GM23338 (cell line): ENCODE measurements at regions not wholly inside any gene's neighbourhood (a gene's known extent, or its start where the extent isn't known, plus 50 kb on each side); places are given as distances from the start of the nearest gene placed in this dataset.

Experiments used
- ATAC-seq: fragments of 200-7000 bp; cut with Tn5 transposase; 3 replicates; pipeline ENCODE4 v1.9.1; 2020
- DNase-seq: peaks from one replicate; pipeline ENCODE4 v3.0.0-alpha.2; 2015; ENCODE audit warnings: low spot score
- H2AFZ ChIP-seq: fragments of 200-600 bp; sonication (generic); 2 replicates; pipeline ENCODE4 v1.8.0; 2016; ENCODE audit warnings: antibody characterized with exemption, mild to moderate bottlenecking, moderate library complexity
- H3F3A ChIP-seq: fragments of 200-600 bp; sonication (generic); replicated peaks from 2 replicates; pipeline ENCODE4 v1.8.0; 2017; ENCODE audit warnings: antibody characterized with exemption, mixed run types, low read depth
- H3K27ac ChIP-seq: fragments of 200-600 bp; sonication (generic); 2 replicates; pipeline ENCODE4 v1.6.1; 2016; ENCODE audit warnings: low read depth
- H3K27me3 ChIP-seq: fragments of 200-600 bp; sonication (generic); 2 replicates; pipeline ENCODE4 v1.8.0; 2016; ENCODE audit warnings: mild to moderate bottlenecking, mixed run types, moderate library complexity; ENCODE audit not compliant: insufficient read depth
- H3K36me3 ChIP-seq: fragments of 200-600 bp; sonication (generic); 2 replicates; pipeline ENCODE4 v1.8.0; 2016; ENCODE audit warnings: mild to moderate bottlenecking; ENCODE audit not compliant: insufficient read depth
- H3K4me1 ChIP-seq: fragments of 200-600 bp; sonication (generic); 2 replicates; pipeline ENCODE4 v1.8.0; 2016; ENCODE audit warnings: mild to moderate bottlenecking, moderate library complexity; ENCODE audit not compliant: insufficient read depth
- H3K4me2 ChIP-seq: fragments of 200-600 bp; sonication (generic); 2 replicates; pipeline ENCODE4 v1.7.1; 2017; ENCODE audit warnings: mixed run types
- H3K4me3 ChIP-seq: fragments of 200-600 bp; sonication (generic); 2 replicates; pipeline ENCODE4 v1.6.1; 2016; ENCODE audit warnings: mixed run types
- H3K79me2 ChIP-seq: fragments of 200-600 bp; sonication (generic); replicated peaks from 2 replicates; pipeline ENCODE4 v1.8.0; 2017; ENCODE audit warnings: mild to moderate bottlenecking; ENCODE audit not compliant: insufficient read depth
- H3K9me2 ChIP-seq: fragments of 200-600 bp; sonication (generic); 2 replicates; pipeline ENCODE4 v1.8.0; 2017; ENCODE audit not compliant: insufficient read depth
- H4K20me1 ChIP-seq: fragments of 200-600 bp; sonication (generic); replicated peaks from 2 replicates; pipeline ENCODE4 v1.8.0; 2017; ENCODE audit warnings: mild to moderate bottlenecking; ENCODE audit not compliant: insufficient read depth
- H3K27ac Mint-ChIP-seq: 2 replicates; pipeline ENCODE4 v1.8.0; 2020; ENCODE audit warnings: inconsistent platforms, mild to moderate bottlenecking, moderate library complexity, mixed read lengths
- H3K27me3 Mint-ChIP-seq: 3 replicates; pipeline ENCODE4 v1.8.0; 2022; ENCODE audit warnings: low read depth, mild to moderate bottlenecking, moderate library complexity, mixed read lengths, inconsistent platforms; ENCODE audit not compliant: insufficient read depth, poor library complexity
- H3K36me3 Mint-ChIP-seq: 3 replicates; pipeline ENCODE4 v1.8.0; 2021; ENCODE audit warnings: low read depth, mild to moderate bottlenecking, inconsistent platforms, moderate library complexity, mixed read lengths
- H3K4me1 Mint-ChIP-seq: 3 replicates; pipeline ENCODE4 v1.8.0; 2020; ENCODE audit warnings: mild to moderate bottlenecking, inconsistent platforms, mixed read lengths
- H3K4me3 Mint-ChIP-seq: 3 replicates; pipeline ENCODE4 v1.8.0; 2021; ENCODE audit warnings: moderate library complexity, mild to moderate bottlenecking, inconsistent platforms, mixed read lengths
- H3K9me3 Mint-ChIP-seq: 3 replicates; pipeline ENCODE4 v1.8.0; 2020; ENCODE audit warnings: moderate library complexity, mild to moderate bottlenecking, inconsistent platforms, mixed read lengths
- CREB1 ChIP-seq: fragments of 250-450 bp; sonication (Bioruptor Pico); IDR thresholded peaks from 2 replicates; pipeline ENCODE4 v1.5.0; 2020; ENCODE audit warnings: low read depth, mild to moderate bottlenecking, moderate library complexity
- EZH2 ChIP-seq: fragments of 200-600 bp; sonication (generic); IDR thresholded peaks from one replicate; pipeline ENCODE4 v1.8.0; 2017; ENCODE audit warnings: antibody characterized with exemption, mild to moderate bottlenecking, low read depth; ENCODE audit not compliant: unreplicated experiment
- EZH2phosphoT487 ChIP-seq: fragments of 200-600 bp; sonication (generic); IDR thresholded peaks from one replicate; pipeline ENCODE4 v1.8.1; 2018; ENCODE audit warnings: antibody characterized with exemption; ENCODE audit not compliant: unreplicated experiment
- JUNB ChIP-seq: IDR thresholded peaks from one replicate; pipeline ENCODE4 v1.6.1; 2016; ENCODE audit warnings: antibody characterized with exemption; ENCODE audit not compliant: unreplicated experiment
- NANOG ChIP-seq: IDR thresholded peaks from 2 replicates; pipeline ENCODE4 v1.6.1; 2016; ENCODE audit warnings: antibody characterized with exemption, borderline replicate concordance
- POLR2AphosphoS5 ChIP-seq: IDR thresholded peaks from 2 replicates; pipeline ENCODE4 v1.6.1; 2016; ENCODE audit warnings: antibody characterized with exemption, low read depth
- STAT1 ChIP-seq: IDR thresholded peaks from one replicate; pipeline ENCODE4 v1.6.1; 2016; ENCODE audit warnings: antibody characterized with exemption; ENCODE audit not compliant: unreplicated experiment
- ZNF114 ChIP-seq: fragments of 250-450 bp; sonication (Bioruptor Pico); IDR thresholded peaks from 2 replicates; pipeline ENCODE4 v1.5.0; 2020; ENCODE audit warnings: mild to moderate bottlenecking, moderate library complexity
- ZNF331 ChIP-seq: fragments of 250-450 bp; sonication (Bioruptor Pico); IDR thresholded peaks from 2 replicates; pipeline ENCODE4 v1.5.0; 2020; ENCODE audit warnings: low read depth, mild to moderate bottlenecking, moderate library complexity
- TF ChIP-seq, protein P1 (sequence below): IDR thresholded peaks from 2 replicates; pipeline ENCODE4 v1.6.1; 2016; ENCODE audit warnings: antibody characterized with exemption
- TF ChIP-seq, protein P2 (sequence below): fragments of 250-450 bp; sonication (Bioruptor Pico); IDR thresholded peaks from 2 replicates; pipeline ENCODE4 v1.5.0; 2020; ENCODE audit warnings: mild to moderate bottlenecking, moderate library complexity
- TF ChIP-seq, protein P3 (sequence below): IDR thresholded peaks from one replicate; pipeline ENCODE4 v1.6.1; 2018; ENCODE audit warnings: antibody characterized with exemption; ENCODE audit not compliant: unreplicated experiment
- TF ChIP-seq, protein P4 (sequence below), 2 experiments: fragments of 200-600 bp in 1 of 2; sonication (generic) in 1 of 2; conservative IDR thresholded peaks; 2 replicates each; pipeline versions ENCODE4 v1.5.1 to v1.6.1; 2016 to 2017; ENCODE audit warnings: antibody characterized with exemption in 2 of 2, low read depth in 2 of 2, mild to moderate bottlenecking in 2 of 2, moderate library complexity in 1 of 2

DNA sequence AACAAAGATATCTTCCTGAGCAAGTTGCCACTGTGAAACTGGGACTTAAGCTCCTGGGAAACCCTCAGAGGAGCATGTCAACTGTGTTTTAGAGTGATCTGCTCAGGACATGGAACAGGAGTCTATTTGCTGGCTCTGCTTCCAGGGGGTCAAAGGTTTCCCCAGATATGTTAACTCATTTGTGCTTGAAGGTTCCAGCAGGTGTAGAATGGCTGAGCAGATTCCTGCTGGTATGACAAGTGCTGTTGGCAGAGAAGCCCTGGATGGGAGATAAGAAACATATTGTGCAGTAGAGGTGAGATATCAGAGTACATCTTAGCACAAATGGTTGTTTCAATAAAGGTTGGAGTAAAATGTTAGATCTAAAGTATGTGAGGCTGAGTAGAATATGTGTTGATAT lies 282.7 kb upstream of the DACH1 start:
- Histone ChIP-seq H3K27me3 (no peaks in the 10 kb centered on the region), H3K4me2 (no peak overlapping the region), H2AFZ (no peak overlapping the region; the same call in 1 of the 2 replicates), H3K79me2 (no peaks in the 10 kb centered on the region), H3K27ac (no peak overlapping the region), H3K4me1 (peaks cover 13% of the 10 kb centered on the region), H4K20me1 (no peaks in the 10 kb centered on the region), H3F3A (no peaks in the 10 kb centered on the region), H3K36me3 (no peaks in the 10 kb centered on the region), H3K4me3 (no peak overlapping the region), H3K9me2 (peaks cover 24% of the 10 kb centered on the region; the same call in 1 of the 2 replicates)
- DNase-seq (no peak), ATAC-seq (no peak)
- peaks cover 29% of the 10 kb centered on the region for H3K4me1 Mint-ChIP-seq
- no peaks in the 10 kb centered on the region for H3K9me3 Mint-ChIP-seq
- H3K27me3 Mint-ChIP-seq, result no peaks in the 10 kb centered on the region
- no peak overlapping the region for H3K27ac Mint-ChIP-seq
- TF ChIP-seq EZH2 (no peak), NANOG (no peak), ZNF331 (no peak), CREB1 (CRISPR knock-in tag) (no peak), POLR2AphosphoS5 (no peak), STAT1 (no peak), JUNB (no peak), ZNF114 (CRISPR knock-in tag) (no peak), EZH2phosphoT487 (no peak)
- TF ChIP-seq, protein P1, sequence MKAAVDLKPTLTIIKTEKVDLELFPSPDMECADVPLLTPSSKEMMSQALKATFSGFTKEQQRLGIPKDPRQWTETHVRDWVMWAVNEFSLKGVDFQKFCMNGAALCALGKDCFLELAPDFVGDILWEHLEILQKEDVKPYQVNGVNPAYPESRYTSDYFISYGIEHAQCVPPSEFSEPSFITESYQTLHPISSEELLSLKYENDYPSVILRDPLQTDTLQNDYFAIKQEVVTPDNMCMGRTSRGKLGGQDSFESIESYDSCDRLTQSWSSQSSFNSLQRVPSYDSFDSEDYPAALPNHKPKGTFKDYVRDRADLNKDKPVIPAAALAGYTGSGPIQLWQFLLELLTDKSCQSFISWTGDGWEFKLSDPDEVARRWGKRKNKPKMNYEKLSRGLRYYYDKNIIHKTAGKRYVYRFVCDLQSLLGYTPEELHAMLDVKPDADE, result no peak
- TF ChIP-seq, protein P2, sequence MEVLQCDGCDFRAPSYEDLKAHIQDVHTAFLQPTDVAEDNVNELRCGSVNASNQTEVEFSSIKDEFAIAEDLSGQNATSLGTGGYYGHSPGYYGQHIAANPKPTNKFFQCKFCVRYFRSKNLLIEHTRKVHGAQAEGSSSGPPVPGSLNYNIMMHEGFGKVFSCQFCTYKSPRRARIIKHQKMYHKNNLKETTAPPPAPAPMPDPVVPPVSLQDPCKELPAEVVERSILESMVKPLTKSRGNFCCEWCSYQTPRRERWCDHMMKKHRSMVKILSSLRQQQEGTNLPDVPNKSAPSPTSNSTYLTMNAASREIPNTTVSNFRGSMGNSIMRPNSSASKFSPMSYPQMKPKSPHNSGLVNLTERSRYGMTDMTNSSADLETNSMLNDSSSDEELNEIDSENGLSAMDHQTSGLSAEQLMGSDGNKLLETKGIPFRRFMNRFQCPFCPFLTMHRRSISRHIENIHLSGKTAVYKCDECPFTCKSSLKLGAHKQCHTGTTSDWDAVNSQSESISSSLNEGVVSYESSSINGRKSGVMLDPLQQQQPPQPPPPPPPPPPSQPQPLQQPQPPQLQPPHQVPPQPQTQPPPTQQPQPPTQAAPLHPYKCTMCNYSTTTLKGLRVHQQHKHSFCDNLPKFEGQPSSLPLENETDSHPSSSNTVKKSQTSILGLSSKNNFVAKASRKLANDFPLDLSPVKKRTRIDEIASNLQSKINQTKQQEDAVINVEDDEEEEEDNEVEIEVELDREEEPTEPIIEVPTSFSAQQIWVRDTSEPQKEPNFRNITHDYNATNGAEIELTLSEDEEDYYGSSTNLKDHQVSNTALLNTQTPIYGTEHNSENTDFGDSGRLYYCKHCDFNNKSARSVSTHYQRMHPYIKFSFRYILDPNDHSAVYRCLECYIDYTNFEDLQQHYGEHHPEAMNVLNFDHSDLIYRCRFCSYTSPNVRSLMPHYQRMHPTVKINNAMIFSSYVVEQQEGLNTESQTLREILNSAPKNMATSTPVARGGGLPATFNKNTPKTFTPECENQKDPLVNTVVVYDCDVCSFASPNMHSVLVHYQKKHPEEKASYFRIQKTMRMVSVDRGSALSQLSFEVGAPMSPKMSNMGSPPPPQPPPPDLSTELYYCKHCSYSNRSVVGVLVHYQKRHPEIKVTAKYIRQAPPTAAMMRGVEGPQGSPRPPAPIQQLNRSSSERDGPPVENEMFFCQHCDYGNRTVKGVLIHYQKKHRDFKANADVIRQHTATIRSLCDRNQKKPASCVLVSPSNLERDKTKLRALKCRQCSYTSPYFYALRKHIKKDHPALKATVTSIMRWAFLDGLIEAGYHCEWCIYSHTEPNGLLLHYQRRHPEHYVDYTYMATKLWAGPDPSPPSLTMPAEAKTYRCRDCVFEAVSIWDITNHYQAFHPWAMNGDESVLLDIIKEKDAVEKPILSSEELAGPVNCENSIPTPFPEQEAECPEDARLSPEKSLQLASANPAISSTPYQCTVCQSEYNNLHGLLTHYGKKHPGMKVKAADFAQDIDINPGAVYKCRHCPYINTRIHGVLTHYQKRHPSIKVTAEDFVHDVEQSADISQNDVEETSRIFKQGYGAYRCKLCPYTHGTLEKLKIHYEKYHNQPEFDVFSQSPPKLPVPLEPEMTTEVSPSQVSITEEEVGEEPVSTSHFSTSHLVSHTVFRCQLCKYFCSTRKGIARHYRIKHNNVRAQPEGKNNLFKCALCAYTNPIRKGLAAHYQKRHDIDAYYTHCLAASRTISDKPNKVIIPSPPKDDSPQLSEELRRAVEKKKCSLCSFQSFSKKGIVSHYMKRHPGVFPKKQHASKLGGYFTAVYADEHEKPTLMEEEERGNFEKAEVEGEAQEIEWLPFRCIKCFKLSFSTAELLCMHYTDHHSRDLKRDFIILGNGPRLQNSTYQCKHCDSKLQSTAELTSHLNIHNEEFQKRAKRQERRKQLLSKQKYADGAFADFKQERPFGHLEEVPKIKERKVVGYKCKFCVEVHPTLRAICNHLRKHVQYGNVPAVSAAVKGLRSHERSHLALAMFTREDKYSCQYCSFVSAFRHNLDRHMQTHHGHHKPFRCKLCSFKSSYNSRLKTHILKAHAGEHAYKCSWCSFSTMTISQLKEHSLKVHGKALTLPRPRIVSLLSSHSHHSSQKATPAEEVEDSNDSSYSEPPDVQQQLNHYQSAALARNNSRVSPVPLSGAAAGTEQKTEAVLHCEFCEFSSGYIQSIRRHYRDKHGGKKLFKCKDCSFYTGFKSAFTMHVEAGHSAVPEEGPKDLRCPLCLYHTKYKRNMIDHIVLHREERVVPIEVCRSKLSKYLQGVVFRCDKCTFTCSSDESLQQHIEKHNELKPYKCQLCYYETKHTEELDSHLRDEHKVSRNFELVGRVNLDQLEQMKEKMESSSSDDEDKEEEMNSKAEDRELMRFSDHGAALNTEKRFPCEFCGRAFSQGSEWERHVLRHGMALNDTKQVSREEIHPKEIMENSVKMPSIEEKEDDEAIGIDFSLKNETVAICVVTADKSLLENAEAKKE, result no peak
- TF ChIP-seq, protein P3, sequence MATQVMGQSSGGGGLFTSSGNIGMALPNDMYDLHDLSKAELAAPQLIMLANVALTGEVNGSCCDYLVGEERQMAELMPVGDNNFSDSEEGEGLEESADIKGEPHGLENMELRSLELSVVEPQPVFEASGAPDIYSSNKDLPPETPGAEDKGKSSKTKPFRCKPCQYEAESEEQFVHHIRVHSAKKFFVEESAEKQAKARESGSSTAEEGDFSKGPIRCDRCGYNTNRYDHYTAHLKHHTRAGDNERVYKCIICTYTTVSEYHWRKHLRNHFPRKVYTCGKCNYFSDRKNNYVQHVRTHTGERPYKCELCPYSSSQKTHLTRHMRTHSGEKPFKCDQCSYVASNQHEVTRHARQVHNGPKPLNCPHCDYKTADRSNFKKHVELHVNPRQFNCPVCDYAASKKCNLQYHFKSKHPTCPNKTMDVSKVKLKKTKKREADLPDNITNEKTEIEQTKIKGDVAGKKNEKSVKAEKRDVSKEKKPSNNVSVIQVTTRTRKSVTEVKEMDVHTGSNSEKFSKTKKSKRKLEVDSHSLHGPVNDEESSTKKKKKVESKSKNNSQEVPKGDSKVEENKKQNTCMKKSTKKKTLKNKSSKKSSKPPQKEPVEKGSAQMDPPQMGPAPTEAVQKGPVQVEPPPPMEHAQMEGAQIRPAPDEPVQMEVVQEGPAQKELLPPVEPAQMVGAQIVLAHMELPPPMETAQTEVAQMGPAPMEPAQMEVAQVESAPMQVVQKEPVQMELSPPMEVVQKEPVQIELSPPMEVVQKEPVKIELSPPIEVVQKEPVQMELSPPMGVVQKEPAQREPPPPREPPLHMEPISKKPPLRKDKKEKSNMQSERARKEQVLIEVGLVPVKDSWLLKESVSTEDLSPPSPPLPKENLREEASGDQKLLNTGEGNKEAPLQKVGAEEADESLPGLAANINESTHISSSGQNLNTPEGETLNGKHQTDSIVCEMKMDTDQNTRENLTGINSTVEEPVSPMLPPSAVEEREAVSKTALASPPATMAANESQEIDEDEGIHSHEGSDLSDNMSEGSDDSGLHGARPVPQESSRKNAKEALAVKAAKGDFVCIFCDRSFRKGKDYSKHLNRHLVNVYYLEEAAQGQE, result no peak
- TF ChIP-seq, protein P4, sequence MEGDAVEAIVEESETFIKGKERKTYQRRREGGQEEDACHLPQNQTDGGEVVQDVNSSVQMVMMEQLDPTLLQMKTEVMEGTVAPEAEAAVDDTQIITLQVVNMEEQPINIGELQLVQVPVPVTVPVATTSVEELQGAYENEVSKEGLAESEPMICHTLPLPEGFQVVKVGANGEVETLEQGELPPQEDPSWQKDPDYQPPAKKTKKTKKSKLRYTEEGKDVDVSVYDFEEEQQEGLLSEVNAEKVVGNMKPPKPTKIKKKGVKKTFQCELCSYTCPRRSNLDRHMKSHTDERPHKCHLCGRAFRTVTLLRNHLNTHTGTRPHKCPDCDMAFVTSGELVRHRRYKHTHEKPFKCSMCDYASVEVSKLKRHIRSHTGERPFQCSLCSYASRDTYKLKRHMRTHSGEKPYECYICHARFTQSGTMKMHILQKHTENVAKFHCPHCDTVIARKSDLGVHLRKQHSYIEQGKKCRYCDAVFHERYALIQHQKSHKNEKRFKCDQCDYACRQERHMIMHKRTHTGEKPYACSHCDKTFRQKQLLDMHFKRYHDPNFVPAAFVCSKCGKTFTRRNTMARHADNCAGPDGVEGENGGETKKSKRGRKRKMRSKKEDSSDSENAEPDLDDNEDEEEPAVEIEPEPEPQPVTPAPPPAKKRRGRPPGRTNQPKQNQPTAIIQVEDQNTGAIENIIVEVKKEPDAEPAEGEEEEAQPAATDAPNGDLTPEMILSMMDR (conservative IDR thresholded peaks at IDR 0.05; ENCODE audit: low read depth in 2 of 2), result no peak
- no peaks in the 10 kb centered on the region; the same call in 2 of the 3 replicates for H3K36me3 Mint-ChIP-seq
- no peak overlapping the region for H3K4me3 Mint-ChIP-seq
